ENCODE measurements at regions not wholly inside any gene's neighbourhood (a gene's known extent, or its start where the extent isn't known, plus 50 kb on each side); places are given as distances from the start of the nearest gene placed in this dataset.
A peak's percentile ranks its signal among the peaks of the same experiment; 100 is the strongest.
"Not testable (repeated sequence)": the region's sequence is repeated elsewhere in the genome, so short reads cannot be mapped to it uniquely, and the experiment has no call there.

DNA sequence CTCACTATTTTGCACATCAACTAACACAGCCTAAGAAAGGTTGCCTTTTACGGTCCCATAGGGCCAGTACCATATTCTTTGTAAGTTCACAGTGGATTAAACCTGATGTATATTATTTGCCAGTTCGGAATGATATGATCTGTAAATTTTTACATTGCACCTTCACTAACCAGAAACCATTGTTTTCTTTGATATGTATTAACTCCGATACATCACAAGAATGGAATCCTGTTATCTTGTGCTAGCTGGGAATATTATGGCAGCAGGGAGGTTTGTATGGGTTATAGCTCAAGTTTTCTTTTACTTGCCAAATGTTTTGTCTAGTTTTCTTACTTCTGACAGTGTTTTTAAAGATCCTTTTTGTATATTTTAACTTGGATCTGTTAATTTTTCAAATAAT, 51.4 kb upstream of the S1PR1 start:
- no peaks in the 10 kb centered on the region for H3K27me3 ChIP-seq (replicated peaks)
- no peaks in the 10 kb centered on the region for H3K36me3 ChIP-seq
- H3K27ac ChIP-seq: no peak overlapping the region
- DNase-seq (ENCODE audit: low read depth in 1 of 2, low spot score in 2 of 2): no peak
- H3K9me3 ChIP-seq (replicated peaks): no peaks in the 10 kb centered on the region
- peaks cover 48% of the 10 kb centered on the region for H3K4me1 ChIP-seq (replicated peaks)
- no peak overlapping the region for H3K4me3 ChIP-seq

DNA sequence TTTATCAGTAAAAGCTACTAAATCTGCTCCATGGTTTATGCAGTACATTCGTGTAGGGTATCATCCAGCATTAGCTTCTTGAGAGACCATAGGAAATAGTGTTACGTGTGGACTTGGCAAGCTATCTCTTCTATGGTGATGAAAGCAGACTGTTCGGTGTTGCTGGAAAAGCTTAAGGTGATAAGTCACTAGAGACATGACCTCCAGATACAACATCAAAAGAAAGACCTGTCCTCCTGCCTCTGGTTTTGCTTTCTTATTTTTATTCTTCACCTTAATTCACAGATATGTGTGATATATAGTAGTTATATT, 53.5 kb upstream of the S1PR1 start:
- DNase-seq (ENCODE audit: low read depth in 1 of 2, low spot score in 2 of 2): no peak
- no peak overlapping the region for H3K4me3 ChIP-seq
- peaks cover 53% of the 10 kb centered on the region for H3K4me1 ChIP-seq (replicated peaks)
- no peaks in the 10 kb centered on the region for H3K36me3 ChIP-seq
- no peaks in the 10 kb centered on the region for H3K9me3 ChIP-seq (replicated peaks)
- H3K27me3 ChIP-seq (replicated peaks): no peaks in the 10 kb centered on the region
- no peak overlapping the region for H3K27ac ChIP-seq

DNA sequence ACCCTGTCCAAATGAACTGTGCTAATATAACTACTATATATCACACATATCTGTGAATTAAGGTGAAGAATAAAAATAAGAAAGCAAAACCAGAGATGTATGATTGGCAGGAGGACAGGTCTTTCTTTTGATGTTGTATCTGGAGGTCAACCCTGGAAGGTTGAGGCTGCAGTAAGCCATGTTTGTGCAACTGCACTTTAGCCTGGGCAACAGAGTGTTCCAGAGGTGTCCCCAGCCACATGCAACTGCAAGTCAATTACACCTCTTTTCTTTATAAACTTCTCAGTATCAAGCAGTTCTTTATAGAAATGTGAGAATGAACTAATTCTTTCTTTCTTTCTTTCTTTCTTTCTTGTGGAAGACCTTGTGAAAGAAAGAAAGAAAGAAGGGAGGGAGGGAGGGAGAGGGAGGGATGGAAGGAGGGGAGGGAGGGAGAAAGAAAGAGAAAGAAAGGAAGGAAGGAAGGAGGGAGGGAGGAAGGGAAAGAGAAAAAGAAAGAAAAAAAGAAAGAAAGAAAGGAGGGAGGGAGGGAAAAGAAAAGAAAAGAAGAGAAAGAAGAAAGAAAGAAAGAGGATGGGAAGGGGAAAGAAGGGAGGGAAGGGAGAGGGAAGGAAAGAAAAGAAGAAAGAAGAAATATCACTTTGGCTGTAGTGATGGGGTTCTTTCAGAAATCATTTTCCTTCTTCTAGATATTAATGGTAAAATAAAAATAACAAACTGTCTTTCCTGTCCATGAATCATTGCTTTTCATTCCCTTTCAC, 54.0 kb upstream of the S1PR1 start:
- H3K27me3 ChIP-seq (replicated peaks): no peaks in the 10 kb centered on the region
- H3K4me1 ChIP-seq (replicated peaks): peaks cover 47% of the 10 kb centered on the region
- no peaks in the 10 kb centered on the region for H3K36me3 ChIP-seq
- H3K9me3 ChIP-seq (replicated peaks): no peaks in the 10 kb centered on the region
- peak overlapping the region; percentile 31 for H3K27ac ChIP-seq
- H3K4me3 ChIP-seq: no peak overlapping the region
- no peak for DNase-seq (ENCODE audit: low read depth in 1 of 2, low spot score in 2 of 2)

DNA sequence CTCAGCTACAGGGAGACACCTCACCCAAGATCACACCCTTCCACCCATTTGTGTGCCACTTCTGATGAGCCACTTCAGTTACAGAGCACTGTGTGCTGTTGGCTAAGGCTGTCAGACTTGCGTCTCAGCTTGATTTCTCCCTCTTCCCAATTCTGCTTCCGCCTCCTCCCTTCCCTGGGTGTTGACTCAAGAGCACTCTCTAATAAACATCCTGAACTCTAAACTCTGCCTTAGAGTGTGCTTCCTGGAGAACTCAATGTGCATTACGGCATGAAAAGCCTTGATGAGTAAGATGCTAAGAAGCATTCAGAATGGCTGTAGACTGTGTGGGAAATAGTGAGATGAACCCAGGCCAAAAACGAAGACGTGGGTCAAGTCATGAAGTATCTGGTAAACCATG, 54.9 kb upstream of the S1PR1 start:
- Histone ChIP-seq H3K4me1 (replicated peaks) (peaks cover 39% of the 10 kb centered on the region), H3K36me3 (no peaks in the 10 kb centered on the region), H3K9me3 (replicated peaks) (no peaks in the 10 kb centered on the region), H3K27me3 (replicated peaks) (no peaks in the 10 kb centered on the region), H3K4me3 (no peak overlapping the region), H3K27ac (peak overlapping the region; percentile 31)
- DNase-seq (ENCODE audit: low read depth in 1 of 2, low spot score in 2 of 2): peak in 1 of 2 experiments; percentile 36

DNA sequence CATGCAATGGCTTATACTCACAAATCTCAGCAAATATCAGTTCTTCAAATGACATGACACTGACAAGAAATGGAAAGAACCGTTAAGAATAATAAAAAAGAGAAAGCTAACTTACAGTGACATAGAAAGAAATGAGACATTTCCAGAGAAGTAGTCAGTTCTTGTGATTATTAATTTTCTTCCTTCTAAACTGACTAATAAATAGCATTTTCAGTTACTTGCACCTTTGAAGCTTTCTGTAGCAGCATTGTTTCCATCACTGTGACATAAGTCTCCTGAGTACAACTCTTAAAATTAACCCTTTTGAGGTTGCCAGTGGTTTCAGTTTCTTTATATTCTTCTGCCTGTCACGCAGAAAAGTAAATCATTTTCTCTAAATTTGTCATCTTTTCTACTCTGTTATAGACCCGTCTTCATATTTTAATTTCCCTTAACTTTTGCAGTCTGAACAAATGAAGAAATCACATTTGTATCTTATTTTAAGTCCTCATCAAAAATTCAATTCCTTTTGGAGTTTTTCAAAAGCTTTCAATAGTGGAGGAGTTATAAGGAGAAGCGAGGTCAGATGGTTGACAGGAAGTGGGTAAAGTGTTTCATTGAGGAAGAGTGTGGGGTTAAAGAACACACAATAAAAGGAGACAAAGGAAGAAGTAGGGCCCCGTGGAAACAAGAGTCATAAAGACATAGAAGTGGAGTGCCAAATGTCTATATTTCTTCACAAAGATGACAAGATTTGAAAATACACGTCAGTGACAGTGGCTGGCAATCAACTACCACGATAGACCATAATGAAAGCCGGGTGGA, 57.9 kb upstream of the S1PR1 start:
- Histone ChIP-seq H3K9me3 (replicated peaks) (no peaks in the 10 kb centered on the region), H3K4me1 (replicated peaks) (peaks cover 50% of the 10 kb centered on the region)

DNA sequence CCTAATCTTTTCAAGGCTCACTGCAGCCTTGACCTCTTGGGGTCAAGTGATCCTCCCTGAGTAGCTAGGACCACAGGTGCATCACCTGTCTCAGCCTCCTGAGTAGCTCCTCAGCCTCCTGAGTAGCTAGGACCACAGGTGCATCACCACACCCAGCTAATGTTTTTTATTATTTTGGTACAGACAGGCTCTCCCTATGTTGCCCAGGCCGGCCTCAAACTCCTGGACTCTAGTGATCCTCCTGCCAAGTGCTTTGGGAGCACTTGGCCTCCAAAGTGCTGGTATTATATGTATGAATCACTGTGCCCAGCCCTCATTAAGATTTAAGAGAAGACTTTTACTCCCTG, 58.5 kb upstream of the S1PR1 start:
- DNase-seq (ENCODE audit: low read depth in 1 of 2, low spot score in 2 of 2): no peak
- H3K4me1 ChIP-seq (replicated peaks): peaks cover 54% of the 10 kb centered on the region

More for the DNA sequence above, 57.9 kb upstream of the S1PR1 start:
- no peaks in the 10 kb centered on the region for H3K36me3 ChIP-seq
- H3K4me3 ChIP-seq: no peak overlapping the region
- DNase-seq (ENCODE audit: low read depth in 1 of 2, low spot score in 2 of 2): no peak
- no peak overlapping the region for H3K27ac ChIP-seq
- no peaks in the 10 kb centered on the region for H3K27me3 ChIP-seq (replicated peaks)

DNA sequence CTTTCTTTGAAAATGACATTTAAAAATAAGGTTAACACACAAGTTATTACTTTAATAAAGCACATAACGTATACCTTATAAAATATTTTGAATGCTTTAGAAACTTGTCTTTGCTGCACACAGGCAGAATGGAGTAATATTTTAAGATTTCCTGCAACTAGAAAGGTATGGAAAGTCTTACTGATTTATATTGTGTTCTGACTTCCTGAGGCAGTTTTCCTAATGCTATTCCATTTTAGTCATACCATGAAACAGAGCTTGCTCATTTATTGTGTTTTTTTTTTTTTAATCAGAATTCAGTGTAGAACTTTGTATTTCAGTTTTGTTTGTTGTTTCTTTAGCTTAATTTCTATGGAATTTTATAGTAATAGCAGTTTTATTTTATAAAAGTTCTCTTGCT, 60.9 kb upstream of the S1PR1 start:
- Histone ChIP-seq H3K4me3 (no peak overlapping the region), H3K36me3 (no peaks in the 10 kb centered on the region), H3K4me1 (replicated peaks) (peaks cover 38% of the 10 kb centered on the region), H3K9me3 (replicated peaks) (no peaks in the 10 kb centered on the region), H3K27ac (peak overlapping the region; percentile 94), H3K27me3 (replicated peaks) (no peaks in the 10 kb centered on the region)
- peak in 1 of 2 experiments; percentile 32 for DNase-seq (ENCODE audit: low read depth in 1 of 2, low spot score in 2 of 2)

More for the DNA sequence above, 58.5 kb upstream of the S1PR1 start:
- no peak overlapping the region for H3K27ac ChIP-seq
- H3K9me3 ChIP-seq (replicated peaks): no peaks in the 10 kb centered on the region
- H3K27me3 ChIP-seq (replicated peaks): no peaks in the 10 kb centered on the region
- no peaks in the 10 kb centered on the region for H3K36me3 ChIP-seq
- H3K4me3 ChIP-seq: no peak overlapping the region

DNA sequence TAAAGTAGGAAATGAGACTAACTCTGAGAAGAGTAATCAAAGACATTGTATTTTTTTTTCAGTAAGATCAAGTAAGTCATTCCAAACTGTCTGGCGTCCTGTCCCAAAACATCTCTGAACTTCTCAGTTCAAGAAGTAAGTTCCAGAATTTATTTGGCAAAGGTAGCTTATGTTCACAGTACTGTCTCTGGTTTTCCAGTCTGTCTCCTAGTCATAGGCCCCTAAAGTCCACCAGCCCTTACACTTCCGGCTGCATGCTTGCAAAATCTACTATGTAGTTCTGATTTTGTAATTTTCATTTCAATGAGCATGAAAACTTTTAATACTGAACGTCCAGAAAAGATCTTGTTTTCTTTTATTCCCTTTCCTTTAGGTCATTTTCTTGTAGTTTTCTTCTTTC, 61.4 kb upstream of the S1PR1 start:
- Histone ChIP-seq H3K4me1 (replicated peaks) (peaks cover 38% of the 10 kb centered on the region), H3K27me3 (replicated peaks) (no peaks in the 10 kb centered on the region), H3K4me3 (no peak overlapping the region), H3K9me3 (replicated peaks) (no peaks in the 10 kb centered on the region), H3K27ac (peak overlapping the region; percentile 94), H3K36me3 (no peaks in the 10 kb centered on the region)
- DNase-seq (ENCODE audit: low read depth in 1 of 2, low spot score in 2 of 2): no peak

DNA sequence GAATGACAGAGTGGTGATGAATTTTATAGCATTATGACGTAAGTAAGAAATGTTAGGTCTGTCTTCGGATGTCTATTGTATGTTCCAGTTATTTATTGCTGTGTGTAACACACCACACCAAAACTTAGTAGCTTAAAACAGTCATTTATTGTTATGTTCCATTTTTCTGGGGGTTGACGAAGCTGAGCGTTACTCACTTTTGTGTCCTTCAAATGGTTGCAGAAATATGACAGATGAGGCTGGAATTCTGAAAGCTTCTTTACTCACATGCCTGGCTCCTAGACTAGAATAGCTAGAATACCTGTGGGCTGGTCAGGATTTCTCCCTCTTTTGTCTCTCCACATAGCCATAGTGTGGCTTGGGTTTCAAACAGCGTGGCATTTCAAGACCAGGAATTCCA, 62.1 kb upstream of the S1PR1 start:
- Histone ChIP-seq H3K27me3 (replicated peaks) (no peaks in the 10 kb centered on the region), H3K4me3 (no peak overlapping the region), H3K36me3 (no peaks in the 10 kb centered on the region), H3K9me3 (replicated peaks) (no peaks in the 10 kb centered on the region), H3K27ac (peak overlapping the region; percentile 94), H3K4me1 (replicated peaks) (peaks cover 38% of the 10 kb centered on the region)
- peak; percentile 82 to 91 for DNase-seq (ENCODE audit: low read depth in 1 of 2, low spot score in 2 of 2)

DNA sequence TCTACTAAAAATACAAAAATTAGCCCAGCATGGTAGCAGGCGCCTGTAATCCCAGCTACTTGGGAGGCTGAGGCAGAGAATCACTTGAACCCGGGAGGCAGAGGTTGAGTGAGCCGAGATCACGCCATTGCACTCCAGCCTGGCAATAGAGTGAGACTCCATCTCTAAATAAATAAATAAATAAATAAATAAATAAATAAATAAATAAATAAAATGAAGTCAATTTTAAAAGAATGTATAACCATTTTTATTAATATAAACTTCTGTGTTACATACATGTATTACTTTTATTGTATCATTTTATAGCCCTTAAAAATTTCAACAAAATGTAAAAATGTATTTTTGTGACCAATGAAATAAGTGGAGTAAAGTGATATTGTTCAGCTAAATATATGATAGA, 62.5 kb upstream of the S1PR1 start:
- not testable (repeated sequence) for DNase-seq (ENCODE audit: low read depth in 1 of 2, low spot score in 2 of 2); H3K4me3 ChIP-seq; H3K36me3 ChIP-seq; H3K9me3 ChIP-seq (replicated peaks); H3K27me3 ChIP-seq (replicated peaks)
- peaks cover 38% of the 10 kb centered on the region for H3K4me1 ChIP-seq (replicated peaks)
- H3K27ac ChIP-seq: peak overlapping the region; percentile 94

DNA sequence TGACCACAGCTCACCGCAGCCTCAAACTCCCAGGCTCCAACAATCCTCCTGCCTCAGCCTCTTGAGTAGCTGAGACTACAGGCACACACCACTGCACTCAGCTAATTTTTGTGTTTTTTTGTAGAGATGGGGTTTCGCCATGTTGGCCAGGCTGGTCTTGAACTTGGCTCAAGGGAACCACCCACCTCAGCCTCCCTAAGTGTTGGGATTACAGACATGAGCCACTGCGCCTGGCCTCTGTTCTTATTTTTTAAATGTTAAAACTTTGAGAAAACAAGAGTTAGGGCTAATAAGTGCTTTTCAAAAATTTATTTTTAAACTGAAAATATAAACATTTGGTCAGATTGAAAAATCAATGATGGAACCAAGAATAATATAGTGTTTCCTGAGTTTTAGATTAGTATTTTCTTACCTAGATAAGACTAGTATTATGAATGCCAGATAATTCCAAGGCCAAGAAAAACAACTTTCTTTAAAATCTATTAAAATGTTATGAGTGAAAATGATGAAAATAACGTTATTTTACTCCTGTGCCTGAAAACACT, 66.2 kb upstream of the S1PR1 start:
- no peak for DNase-seq (ENCODE audit: low read depth in 1 of 2, low spot score in 2 of 2)
- Histone ChIP-seq H3K36me3 (no peaks in the 10 kb centered on the region), H3K9me3 (replicated peaks) (no peaks in the 10 kb centered on the region), H3K27ac (no peak overlapping the region), H3K4me1 (replicated peaks) (peaks cover 30% of the 10 kb centered on the region), H3K27me3 (replicated peaks) (no peaks in the 10 kb centered on the region), H3K4me3 (no peak overlapping the region)

DNA sequence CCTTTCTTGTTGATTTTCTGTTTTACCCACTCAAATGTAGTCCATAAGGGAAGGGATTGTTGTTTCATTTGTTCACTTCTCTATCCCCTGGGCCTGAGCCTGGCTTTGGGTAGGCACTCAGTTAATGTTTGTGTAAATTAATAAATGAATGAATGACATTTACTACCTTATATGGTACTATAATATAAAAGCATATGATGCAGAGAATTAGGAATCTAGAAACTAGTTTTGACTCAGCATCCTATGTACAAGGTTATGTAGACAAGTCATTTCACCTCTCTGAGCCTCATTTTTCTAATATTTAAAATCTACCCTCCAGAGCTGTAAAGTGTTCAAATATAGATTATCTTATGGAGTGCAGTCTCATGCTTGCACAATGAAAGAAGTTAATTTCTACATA, 68.9 kb upstream of the S1PR1 start:
- no peaks in the 10 kb centered on the region for H3K27me3 ChIP-seq (replicated peaks)
- no peak for DNase-seq (ENCODE audit: low read depth in 1 of 2, low spot score in 2 of 2)
- no peak overlapping the region for H3K4me3 ChIP-seq
- H3K27ac ChIP-seq: no peak overlapping the region
- H3K9me3 ChIP-seq (replicated peaks): no peaks in the 10 kb centered on the region
- H3K36me3 ChIP-seq: no peaks in the 10 kb centered on the region
- peaks cover 12% of the 10 kb centered on the region for H3K4me1 ChIP-seq (replicated peaks)

DNA sequence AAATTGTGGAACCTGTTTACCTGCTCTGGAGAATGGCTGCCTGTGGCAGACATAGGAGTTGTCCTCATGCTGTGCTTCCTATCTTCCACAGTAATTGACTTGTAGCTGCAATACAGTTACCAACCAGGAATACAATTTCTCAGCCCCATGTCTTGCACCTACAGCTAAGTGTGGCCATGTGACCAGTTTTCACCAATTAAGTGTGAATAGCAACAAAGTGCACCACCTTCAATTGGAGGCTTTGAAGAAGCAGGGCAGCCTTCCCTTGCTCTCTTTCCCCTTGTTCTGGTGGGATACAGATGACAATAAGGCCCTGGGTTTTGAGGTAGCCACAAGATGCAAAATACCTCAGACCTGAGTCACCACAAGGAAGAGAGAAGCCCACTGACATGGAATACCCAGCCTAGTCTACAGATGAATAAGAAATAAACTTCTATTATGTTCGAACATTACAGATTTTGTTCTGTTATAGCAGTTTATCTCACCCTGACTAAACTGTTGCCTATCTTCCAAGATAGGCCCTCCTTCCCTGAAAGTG, 70.2 kb upstream of the S1PR1 start:
- H3K4me1 ChIP-seq (replicated peaks): peaks cover 12% of the 10 kb centered on the region
- no peaks in the 10 kb centered on the region for H3K36me3 ChIP-seq
- no peaks in the 10 kb centered on the region for H3K9me3 ChIP-seq (replicated peaks)
- H3K27me3 ChIP-seq (replicated peaks): no peaks in the 10 kb centered on the region
- no peak overlapping the region for H3K4me3 ChIP-seq
- peak; percentile 37 to 44 for DNase-seq (ENCODE audit: low read depth in 1 of 2, low spot score in 2 of 2)
- no peak overlapping the region for H3K27ac ChIP-seq

DNA sequence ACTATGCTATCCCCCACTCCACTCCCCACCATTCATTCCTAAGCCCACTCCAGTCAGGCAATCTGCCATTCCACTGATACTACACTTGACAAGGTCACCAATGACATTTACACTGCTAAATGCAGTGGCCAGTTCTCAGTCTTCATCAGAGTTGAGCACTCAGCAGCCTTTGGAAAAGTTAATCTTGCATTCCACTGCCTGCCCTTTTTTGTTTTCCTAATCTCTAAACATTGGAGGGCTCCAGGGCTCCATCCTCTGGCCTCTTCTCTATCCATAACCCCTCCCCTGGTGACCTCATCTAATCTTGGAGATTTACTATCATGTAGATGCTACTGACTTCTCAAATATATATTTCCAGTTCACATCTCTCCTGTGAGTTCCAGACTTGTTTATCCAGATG, 70.9 kb upstream of the S1PR1 start:
- Histone ChIP-seq H3K27me3 (replicated peaks) (no peaks in the 10 kb centered on the region), H3K27ac (no peak overlapping the region), H3K36me3 (no peaks in the 10 kb centered on the region), H3K4me3 (no peak overlapping the region), H3K9me3 (replicated peaks) (no peaks in the 10 kb centered on the region), H3K4me1 (replicated peaks) (peaks cover 12% of the 10 kb centered on the region)
- no peak for DNase-seq (ENCODE audit: low read depth in 1 of 2, low spot score in 2 of 2)

Measured in SJSA1 (cell line).